OCI-LY1 (cell line): ENCODE measurements at regions not wholly inside any gene's neighbourhood (a gene's known extent, or its start where the extent isn't known, plus 50 kb on each side); places are given as distances from the start of the nearest gene placed in this dataset.

Source experiments
- H2AFZ ChIP-seq: fragments of 200-600 bp; sonication (generic), shearing (Covaris generic); 2 replicates; pipeline ENCODE4 v1.6.0; 2014; ENCODE audit warnings: antibody characterized with exemption, mild to moderate bottlenecking, low read length
- H3F3A ChIP-seq: fragments of 200-600 bp; sonication (generic), shearing (Covaris generic); 2 replicates; pipeline ENCODE4 v1.6.0; 2014; ENCODE audit warnings: mild to moderate bottlenecking, antibody characterized with exemption, low read length, moderate library complexity; ENCODE audit not compliant: insufficient read depth
- H3K27ac ChIP-seq: fragments of 200-600 bp; sonication (generic); 2 replicates; pipeline ENCODE4 v1.5.1; 2014; ENCODE audit warnings: low read length, mixed run types, mild to moderate bottlenecking, low read depth; ENCODE audit not compliant: poor library complexity, severe bottlenecking
- H3K27me3 ChIP-seq: fragments of 200-600 bp; sonication (generic); 2 replicates; pipeline ENCODE4 v1.6.0; 2014; ENCODE audit warnings: antibody characterized with exemption, mild to moderate bottlenecking, low read length, moderate library complexity; ENCODE audit not compliant: insufficient read depth
- H3K36me3 ChIP-seq: fragments of 200-600 bp; sonication (generic); 2 replicates; pipeline ENCODE4 v1.6.1; 2014; ENCODE audit warnings: mild to moderate bottlenecking, antibody characterized with exemption, low read length, moderate library complexity, mixed read lengths; ENCODE audit not compliant: insufficient read depth
- H3K4me1 ChIP-seq: fragments of 200-600 bp; sonication (generic); 2 replicates; pipeline ENCODE4 v1.5.1; 2014; ENCODE audit warnings: mild to moderate bottlenecking, low read length, moderate library complexity; ENCODE audit not compliant: insufficient read depth, severe bottlenecking
- H3K4me2 ChIP-seq: fragments of 200-600 bp; sonication (generic), shearing (Covaris generic); 2 replicates; pipeline ENCODE4 v1.6.1; 2014; ENCODE audit warnings: low read length
- H3K4me3 ChIP-seq: fragments of 200-600 bp; sonication (generic); 2 replicates; pipeline ENCODE4 v1.5.1; 2014; ENCODE audit warnings: low read length, low read depth, mild to moderate bottlenecking, mixed read lengths; ENCODE audit not compliant: poor library complexity, severe bottlenecking
- H3K79me2 ChIP-seq: fragments of 200-600 bp; shearing (Covaris generic); 2 replicates; pipeline ENCODE4 v1.6.1; 2016; ENCODE audit warnings: mixed run types, low read length, mixed read lengths; ENCODE audit not compliant: insufficient read depth
- H3K9ac ChIP-seq: fragments of 200-600 bp; sonication (generic), shearing (Covaris generic); 2 replicates; pipeline ENCODE4 v1.6.1; 2014; ENCODE audit warnings: mild to moderate bottlenecking, low read length, mixed read lengths
- H3K9me2 ChIP-seq: fragments of 200-600 bp; sonication (generic), shearing (Covaris generic); 2 replicates; pipeline ENCODE4 v1.6.1; 2014; ENCODE audit warnings: low read depth, mild to moderate bottlenecking, low read length, mixed read lengths
- H3K9me3 ChIP-seq: fragments of 200-600 bp; shearing (Covaris generic); 2 replicates; pipeline ENCODE4 v1.6.1; 2014; ENCODE audit warnings: low read length, mixed read lengths
- H4K20me1 ChIP-seq: fragments of 200-600 bp; sonication (generic), shearing (Covaris generic); 2 replicates; pipeline ENCODE4 v1.6.0; 2016; ENCODE audit warnings: mild to moderate bottlenecking, low read length; ENCODE audit not compliant: insufficient read depth
- EZH2 ChIP-seq: fragments of 200-600 bp; sonication (generic), shearing (Covaris generic); IDR thresholded peaks from 2 replicates; pipeline ENCODE4 v1.8.0; 2017; ENCODE audit warnings: borderline replicate concordance, mixed run types, mild to moderate bottlenecking, antibody characterized with exemption, low read length, moderate library complexity, mixed read lengths
- TF ChIP-seq, protein P1 (sequence below): fragments of 200-600 bp; sonication (generic), shearing (Covaris generic); IDR thresholded peaks from 2 replicates; pipeline ENCODE4 v1.5.1; 2017; ENCODE audit warnings: mild to moderate bottlenecking, antibody characterized with exemption, low read length, moderate library complexity, mixed read lengths

DNA sequence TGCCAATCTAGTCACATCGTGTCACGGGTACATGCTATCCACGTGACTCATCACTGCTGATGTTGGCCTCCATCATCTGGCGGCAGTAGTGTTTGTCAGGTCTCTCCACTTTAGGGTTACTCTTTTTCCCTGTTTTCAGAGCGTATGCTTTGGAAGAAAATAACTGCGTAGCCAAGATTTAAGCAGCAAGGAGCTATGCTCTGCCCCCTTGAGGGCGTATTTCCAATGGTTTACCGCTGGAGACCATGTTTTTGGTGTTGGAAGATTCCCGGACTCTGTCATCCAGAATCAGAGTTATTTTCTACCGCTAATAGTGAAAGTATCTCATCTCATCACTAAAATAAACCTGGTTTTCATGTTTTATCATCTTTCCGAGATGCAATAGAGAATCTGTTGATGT is 306.5 kb downstream of the C6orf118 start:
- Histone ChIP-seq H3K9ac (no peak overlapping the region), H3K27ac (no peak overlapping the region), H3K27me3 (no peaks in the 10 kb centered on the region), H3K4me2 (no peak overlapping the region), H3K4me3 (no peak overlapping the region), H2AFZ (no peak overlapping the region), H3K9me2 (no peaks in the 10 kb centered on the region), H4K20me1 (no peaks in the 10 kb centered on the region), H3K79me2 (no peaks in the 10 kb centered on the region), H3F3A (no peaks in the 10 kb centered on the region), H3K36me3 (no peaks in the 10 kb centered on the region), H3K4me1 (no peaks in the 10 kb centered on the region), H3K9me3 (no peaks in the 10 kb centered on the region)
- TF ChIP-seq, protein P1, sequence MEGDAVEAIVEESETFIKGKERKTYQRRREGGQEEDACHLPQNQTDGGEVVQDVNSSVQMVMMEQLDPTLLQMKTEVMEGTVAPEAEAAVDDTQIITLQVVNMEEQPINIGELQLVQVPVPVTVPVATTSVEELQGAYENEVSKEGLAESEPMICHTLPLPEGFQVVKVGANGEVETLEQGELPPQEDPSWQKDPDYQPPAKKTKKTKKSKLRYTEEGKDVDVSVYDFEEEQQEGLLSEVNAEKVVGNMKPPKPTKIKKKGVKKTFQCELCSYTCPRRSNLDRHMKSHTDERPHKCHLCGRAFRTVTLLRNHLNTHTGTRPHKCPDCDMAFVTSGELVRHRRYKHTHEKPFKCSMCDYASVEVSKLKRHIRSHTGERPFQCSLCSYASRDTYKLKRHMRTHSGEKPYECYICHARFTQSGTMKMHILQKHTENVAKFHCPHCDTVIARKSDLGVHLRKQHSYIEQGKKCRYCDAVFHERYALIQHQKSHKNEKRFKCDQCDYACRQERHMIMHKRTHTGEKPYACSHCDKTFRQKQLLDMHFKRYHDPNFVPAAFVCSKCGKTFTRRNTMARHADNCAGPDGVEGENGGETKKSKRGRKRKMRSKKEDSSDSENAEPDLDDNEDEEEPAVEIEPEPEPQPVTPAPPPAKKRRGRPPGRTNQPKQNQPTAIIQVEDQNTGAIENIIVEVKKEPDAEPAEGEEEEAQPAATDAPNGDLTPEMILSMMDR = no peak
- TF ChIP-seq EZH2 = no peak

DNA sequence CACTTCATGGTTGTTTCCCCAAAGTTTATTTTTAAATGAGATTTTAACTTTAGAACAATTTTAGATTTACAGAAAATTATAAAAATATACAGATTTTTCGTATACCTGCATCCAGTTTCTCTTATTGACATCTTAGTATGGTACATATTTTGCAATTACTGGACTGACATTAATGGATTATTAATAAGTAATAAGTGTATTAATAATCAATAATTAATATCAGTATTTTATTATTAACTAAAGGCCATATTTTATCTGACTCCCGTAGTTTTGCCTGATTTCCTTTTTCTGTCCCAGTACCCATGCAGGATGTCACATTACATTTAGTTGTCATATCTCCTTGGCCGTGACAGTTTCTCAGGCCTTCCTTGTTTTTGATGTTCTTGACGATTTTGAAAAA is 307.0 kb downstream of the C6orf118 start:
- no peak overlapping the region for H3K4me2 ChIP-seq
- no peaks in the 10 kb centered on the region for H3K79me2 ChIP-seq
- H3K9me2 ChIP-seq = no peaks in the 10 kb centered on the region
- H3K4me1 ChIP-seq = no peaks in the 10 kb centered on the region
- no peak overlapping the region for H3K9ac ChIP-seq
- no peak overlapping the region for H2AFZ ChIP-seq
- H4K20me1 ChIP-seq = no peaks in the 10 kb centered on the region
- no peaks in the 10 kb centered on the region for H3K9me3 ChIP-seq
- H3K36me3 ChIP-seq = no peaks in the 10 kb centered on the region
- no peaks in the 10 kb centered on the region for H3K27me3 ChIP-seq
- no peaks in the 10 kb centered on the region for H3F3A ChIP-seq
- no peak for TF ChIP-seq EZH2
- TF ChIP-seq, protein P1 = no peak
- no peak overlapping the region for H3K27ac ChIP-seq
- H3K4me3 ChIP-seq = no peak overlapping the region

DNA sequence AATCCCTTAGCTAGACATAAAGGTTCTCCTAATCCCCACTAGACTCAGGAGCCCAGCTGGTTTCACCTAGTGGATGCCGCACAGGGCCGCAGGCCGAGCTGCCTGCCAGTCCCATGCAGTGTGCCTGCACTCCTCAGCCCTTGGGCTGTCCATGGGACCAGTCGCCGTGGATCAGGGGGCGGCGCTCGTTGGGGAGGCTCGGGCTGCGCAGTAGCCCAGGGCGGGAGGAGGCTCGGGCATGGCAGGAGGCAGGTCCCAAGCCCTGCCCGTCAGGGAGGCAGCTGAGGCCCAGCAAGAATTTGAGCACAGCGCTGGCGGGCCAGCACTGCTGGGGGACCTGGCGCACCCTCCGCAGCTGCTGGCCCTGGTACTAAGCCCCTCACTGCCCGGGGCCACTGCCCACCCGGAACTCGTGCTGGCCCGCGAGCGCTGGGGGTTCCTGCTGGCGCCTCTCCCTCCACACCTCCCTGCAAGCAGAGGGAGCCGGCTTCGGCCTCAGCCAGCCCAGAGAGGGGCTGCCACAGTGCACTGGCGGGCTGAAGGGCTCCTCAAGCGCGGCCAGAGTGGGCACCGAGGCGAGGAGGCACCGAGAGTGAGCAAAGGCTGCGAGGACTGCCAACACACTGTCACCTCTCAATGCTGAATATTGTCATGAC is 307.8 kb downstream of the C6orf118 start:
- H3K9ac ChIP-seq = no peak overlapping the region
- no peak overlapping the region for H3K4me3 ChIP-seq
- no peaks in the 10 kb centered on the region for H3K9me2 ChIP-seq
- H3K4me1 ChIP-seq = no peaks in the 10 kb centered on the region
- no peaks in the 10 kb centered on the region for H3K9me3 ChIP-seq
- H3K36me3 ChIP-seq = no peaks in the 10 kb centered on the region
- H3K4me2 ChIP-seq = no peak overlapping the region
- H3K79me2 ChIP-seq = no peaks in the 10 kb centered on the region
- no peaks in the 10 kb centered on the region for H3K27me3 ChIP-seq
- TF ChIP-seq, protein P1 = no peak
- no peak for TF ChIP-seq EZH2
- no peaks in the 10 kb centered on the region for H4K20me1 ChIP-seq
- no peak overlapping the region for H3K27ac ChIP-seq
- no peak overlapping the region for H2AFZ ChIP-seq
- H3F3A ChIP-seq = no peaks in the 10 kb centered on the region
